HL-60 (cell line): ENCODE measurements at regions not wholly inside any gene's neighbourhood (a gene's known extent, or its start where the extent isn't known, plus 50 kb on each side); places are given as distances from the start of the nearest gene placed in this dataset.

Experiments used
- TF ChIP-seq, protein P1 (sequence below): IDR thresholded peaks from one replicate; pipeline ENCODE4 v1.5.1; 2011; ENCODE audit warnings: low read length, control low read depth, inconsistent platforms; ENCODE audit not compliant: insufficient read depth
- TF ChIP-seq, protein P2 (sequence below): IDR thresholded peaks from 2 replicates; pipeline ENCODE4 v1.6.1; 2012; ENCODE audit warnings: low read depth; ENCODE audit not compliant: insufficient replicate concordance

DNA sequence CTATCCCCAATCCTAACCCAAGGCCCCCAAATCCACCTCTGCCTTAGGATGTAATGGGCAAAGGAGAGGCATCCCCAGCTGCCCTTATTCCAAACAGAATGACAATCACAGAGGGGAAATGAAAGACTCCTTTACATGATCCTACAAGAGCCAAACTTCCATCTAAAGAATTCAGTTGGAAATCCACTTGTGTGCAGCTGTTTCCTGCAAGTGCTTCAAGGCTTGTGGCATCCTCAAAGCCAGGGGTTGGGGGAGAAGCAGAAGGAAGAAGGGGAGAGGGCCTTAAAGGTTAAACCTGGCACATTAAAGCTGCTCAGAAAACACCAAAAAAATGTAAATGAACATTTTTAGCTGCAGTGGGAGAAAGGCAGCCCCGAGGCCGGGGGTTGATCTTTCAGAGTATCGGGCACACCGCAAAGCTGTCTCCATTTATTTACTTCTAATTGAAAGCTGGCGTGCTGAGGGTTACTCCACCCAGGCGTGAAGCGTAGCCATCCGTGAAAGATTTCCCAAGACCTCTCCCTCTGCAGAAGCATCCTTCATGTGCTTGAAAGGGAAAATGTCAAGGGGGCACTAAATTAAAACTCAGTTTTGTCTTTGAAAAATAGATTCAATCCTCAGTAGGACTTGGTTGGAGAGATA lies 217.8 kb downstream of the SHQ1 start:
- TF ChIP-seq, protein P1, sequence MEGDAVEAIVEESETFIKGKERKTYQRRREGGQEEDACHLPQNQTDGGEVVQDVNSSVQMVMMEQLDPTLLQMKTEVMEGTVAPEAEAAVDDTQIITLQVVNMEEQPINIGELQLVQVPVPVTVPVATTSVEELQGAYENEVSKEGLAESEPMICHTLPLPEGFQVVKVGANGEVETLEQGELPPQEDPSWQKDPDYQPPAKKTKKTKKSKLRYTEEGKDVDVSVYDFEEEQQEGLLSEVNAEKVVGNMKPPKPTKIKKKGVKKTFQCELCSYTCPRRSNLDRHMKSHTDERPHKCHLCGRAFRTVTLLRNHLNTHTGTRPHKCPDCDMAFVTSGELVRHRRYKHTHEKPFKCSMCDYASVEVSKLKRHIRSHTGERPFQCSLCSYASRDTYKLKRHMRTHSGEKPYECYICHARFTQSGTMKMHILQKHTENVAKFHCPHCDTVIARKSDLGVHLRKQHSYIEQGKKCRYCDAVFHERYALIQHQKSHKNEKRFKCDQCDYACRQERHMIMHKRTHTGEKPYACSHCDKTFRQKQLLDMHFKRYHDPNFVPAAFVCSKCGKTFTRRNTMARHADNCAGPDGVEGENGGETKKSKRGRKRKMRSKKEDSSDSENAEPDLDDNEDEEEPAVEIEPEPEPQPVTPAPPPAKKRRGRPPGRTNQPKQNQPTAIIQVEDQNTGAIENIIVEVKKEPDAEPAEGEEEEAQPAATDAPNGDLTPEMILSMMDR = no peak
- TF ChIP-seq, protein P2, sequence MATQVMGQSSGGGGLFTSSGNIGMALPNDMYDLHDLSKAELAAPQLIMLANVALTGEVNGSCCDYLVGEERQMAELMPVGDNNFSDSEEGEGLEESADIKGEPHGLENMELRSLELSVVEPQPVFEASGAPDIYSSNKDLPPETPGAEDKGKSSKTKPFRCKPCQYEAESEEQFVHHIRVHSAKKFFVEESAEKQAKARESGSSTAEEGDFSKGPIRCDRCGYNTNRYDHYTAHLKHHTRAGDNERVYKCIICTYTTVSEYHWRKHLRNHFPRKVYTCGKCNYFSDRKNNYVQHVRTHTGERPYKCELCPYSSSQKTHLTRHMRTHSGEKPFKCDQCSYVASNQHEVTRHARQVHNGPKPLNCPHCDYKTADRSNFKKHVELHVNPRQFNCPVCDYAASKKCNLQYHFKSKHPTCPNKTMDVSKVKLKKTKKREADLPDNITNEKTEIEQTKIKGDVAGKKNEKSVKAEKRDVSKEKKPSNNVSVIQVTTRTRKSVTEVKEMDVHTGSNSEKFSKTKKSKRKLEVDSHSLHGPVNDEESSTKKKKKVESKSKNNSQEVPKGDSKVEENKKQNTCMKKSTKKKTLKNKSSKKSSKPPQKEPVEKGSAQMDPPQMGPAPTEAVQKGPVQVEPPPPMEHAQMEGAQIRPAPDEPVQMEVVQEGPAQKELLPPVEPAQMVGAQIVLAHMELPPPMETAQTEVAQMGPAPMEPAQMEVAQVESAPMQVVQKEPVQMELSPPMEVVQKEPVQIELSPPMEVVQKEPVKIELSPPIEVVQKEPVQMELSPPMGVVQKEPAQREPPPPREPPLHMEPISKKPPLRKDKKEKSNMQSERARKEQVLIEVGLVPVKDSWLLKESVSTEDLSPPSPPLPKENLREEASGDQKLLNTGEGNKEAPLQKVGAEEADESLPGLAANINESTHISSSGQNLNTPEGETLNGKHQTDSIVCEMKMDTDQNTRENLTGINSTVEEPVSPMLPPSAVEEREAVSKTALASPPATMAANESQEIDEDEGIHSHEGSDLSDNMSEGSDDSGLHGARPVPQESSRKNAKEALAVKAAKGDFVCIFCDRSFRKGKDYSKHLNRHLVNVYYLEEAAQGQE = no peak
